Stimulated activated naive CD4-positive, alpha-beta T cell (primary cell): ENCODE measurements at regions not wholly inside any gene's neighbourhood (a gene's known extent, or its start where the extent isn't known, plus 50 kb on each side); places are given as distances from the start of the nearest gene placed in this dataset.

ENCODE experiments used
- DNase-seq, 6 experiments: peaks; one replicate each; lab custom pipeline; 2025; lab: John Stamatoyannopoulos, UW

GRCh38 chr6:167674486-167674885 is 152.2 kb upstream of the AFDN start:
- DNase-seq: no peak

DNA sequence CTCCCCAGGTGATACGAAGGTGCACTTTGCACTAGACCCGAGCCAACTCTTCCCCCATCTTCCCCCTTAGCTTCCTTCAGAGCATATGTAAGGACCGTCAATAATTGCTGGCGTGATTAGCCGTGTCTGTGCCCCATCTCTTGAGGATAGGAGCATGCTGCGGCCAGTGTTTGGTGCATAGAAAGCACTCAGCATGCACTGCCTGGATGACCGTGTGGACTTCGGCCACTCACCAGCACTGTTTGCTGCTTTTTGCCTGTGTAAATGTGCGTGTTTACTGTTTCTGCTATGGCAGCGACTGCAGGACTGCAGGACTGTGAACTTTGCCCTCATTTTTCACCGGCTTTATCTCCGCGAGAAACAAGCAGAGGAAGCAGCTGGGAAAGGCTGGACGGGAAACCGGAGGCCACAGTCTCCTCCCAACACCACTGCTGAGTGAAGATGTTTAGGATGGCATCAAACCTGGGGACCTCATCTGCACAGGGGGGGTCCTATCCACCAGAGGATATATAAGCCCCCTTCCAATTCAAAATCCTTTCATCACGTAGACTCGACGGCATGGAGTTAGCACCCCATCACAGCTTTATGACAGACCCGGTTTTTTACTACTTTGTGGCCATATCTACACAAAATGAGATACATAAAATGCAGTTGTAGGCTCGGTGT is 150.6 kb upstream of the AFDN start:
- DNase-seq: no peak

- DNase-seq: no peak
Observed at GRCh38 chr6:167676666-167677421, 149.9 kb upstream of the AFDN start.

DNA sequence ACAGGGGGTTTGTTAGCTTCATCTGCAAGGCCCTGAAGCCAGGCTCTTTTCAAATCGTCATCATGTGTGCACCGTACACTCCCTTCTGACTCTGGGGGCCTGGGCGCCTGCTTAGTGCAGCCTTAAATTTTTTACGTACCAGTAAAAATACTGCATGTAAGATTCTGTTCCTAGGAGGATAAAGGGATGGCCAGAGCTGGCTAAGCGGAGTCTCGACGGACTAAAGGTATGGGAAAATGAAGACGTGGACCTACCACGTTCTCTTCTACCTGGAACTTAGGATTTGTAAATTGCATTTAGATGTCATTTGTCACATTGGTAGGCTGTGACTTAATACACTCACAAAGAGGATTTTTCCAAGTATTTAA is 149.3 kb upstream of the AFDN start:
- no peak for DNase-seq

DNA sequence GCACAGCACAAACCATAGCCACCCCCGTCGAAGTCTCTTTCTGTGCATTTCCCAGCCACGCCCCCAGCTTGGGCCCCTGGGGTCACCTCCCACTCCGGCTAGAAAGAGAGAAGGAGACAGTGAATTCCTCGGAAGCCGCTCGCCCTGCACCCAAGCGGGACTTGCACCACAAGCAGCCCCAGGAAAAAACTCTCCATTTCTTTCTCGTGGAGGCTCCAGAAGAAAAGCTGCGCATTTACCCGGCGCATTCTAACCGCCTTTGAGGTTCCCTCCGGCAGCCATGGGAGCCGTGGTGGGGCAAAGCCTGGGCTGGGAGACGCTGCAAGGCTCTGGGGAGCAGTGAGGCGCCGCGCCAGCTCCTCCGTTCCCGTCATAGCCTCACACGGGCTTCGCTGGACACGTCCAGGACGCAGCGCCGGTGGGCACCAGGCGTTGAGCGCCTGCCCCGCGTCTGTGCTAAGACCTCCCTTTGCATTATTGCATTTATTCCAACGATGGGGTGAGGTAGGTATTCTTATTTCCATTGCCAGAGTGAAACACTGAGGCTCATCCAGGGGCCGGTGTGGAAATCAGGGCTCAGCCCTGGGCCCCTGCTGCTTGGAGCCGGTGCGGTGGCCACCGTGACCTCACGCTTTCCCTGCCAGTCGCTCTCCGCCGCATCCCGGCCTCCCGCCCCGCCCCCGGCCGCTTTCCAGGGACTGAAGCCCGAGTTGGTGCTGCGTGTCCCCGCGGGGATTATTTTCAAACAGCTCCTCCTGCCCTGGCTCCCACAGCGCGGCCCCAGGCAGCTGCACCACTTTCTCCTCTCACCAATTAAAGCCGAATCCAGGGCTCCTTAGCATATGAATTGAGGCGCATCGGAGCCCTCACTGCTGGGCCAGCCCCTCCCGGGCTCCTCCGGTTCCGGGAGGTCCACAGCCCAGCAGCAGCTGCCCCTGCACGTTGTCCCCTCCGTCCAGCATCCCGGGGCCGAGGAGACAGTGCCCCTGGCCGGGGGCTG is 148.3 kb upstream of the AFDN start:
- DNase-seq: no peak

GRCh38 chr6:167679122-167679736 is 147.5 kb upstream of the AFDN start:
- DNase-seq: no peak

DNA sequence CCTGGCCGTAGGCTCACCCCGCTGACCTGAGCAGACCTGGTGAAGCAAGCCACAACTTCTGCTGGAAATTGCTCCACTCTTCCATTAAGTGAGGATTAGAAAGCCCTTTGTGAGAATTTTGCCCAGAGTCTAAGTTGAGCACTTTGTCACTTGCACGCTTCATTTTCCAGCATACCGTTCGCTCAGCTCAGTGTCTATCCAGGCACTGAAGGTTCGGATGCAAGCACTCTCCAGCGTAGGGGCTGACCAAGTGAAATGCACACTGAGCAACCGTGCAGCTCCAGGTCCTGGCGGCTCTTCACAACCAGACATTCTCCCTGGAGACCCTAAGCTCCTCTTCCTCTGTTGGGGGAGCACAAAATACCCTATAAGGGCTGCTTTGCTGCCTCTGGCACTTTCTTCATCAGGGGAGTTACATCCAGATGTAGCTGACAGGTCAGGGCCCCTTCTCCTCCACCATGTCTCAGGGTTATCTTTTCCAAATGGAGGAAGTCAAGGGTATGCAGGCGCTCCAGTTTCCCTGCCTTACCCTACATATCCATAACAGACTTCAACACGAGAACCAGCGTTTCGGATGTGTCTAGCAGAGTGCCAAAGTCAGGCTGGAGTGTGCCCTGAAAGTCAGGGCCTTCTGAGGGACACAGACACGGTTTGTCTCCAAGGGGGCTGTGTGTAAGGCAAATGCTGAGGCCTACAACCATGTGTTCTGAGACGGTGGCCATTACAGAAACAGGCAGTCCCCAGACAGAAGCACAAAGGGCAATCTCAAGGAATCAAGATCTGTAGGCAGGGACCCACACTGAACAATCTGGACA is 146.7 kb upstream of the AFDN start:
- DNase-seq: no peak

DNA sequence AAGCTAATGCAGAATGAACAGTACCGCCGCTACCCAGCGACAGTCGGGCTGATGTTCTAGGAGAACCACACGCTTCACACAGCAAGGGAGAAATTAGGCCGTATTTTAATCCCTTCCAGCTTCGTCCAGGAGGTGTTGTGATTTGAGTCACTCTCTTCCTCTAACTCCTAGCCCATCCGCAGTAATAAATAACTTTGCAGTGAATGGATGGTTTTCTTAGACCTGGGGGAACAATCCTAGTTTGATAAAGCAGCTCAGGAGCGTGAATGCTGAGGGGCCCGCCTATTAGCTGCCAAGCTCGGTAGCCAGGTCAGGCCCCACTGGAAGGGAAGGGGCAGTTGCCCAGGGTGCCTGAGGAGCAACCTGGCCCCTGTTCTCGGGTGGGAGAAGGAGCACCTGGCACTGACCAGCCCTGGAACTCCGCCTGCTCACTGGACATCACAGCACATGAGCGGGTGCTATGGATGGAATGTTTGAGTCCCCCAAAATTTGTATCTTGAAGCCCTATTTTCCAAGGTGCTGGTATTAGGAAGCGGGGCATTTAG is 146.0 kb upstream of the AFDN start:
- no peak for DNase-seq

DNA sequence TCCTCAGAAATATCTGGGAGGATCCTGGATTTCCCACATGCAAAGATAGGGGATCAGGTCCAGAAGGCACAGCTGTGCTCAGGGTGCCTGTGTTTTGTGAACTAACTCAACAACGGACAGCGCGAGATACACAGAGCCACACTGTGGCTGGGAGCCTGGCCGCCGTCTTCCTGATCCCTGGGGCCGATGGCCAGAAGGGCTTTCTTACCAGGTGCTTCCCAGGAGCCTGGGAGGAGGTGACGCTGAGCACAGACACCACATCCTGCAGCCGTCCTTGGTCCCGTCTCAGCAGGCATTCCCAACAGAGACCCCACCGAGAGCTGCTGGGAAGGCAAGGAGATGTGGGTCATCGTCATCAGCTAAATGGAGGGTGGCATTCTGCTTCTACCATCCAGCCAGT is 144.6 kb upstream of the AFDN start:
- DNase-seq: no peak

DNA sequence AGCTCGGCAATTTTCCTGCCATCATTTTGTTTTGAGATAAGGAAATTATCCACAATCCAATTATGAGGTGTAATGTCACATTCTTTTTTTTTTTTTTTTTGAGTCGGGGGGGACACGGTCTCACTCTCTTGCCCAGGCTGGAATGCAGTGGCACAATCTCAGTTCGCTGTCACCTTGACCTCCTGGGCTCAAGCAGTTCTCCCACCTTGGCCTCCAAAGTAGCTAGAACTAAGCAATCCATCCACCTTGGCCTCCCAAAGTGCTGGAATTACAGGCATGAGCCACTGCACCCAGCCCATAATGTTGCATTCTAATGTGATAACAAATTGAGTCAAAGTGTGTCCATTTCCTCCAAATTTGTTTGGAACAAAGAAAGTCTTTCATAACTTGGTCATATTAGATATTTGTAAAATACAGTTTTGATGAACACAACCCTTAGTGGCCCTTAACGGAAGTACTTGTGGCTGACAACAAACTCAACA is 144.1 kb upstream of the AFDN start:
- DNase-seq: no peak

GRCh38 chr6:167683028-167683862 is 143.5 kb upstream of the AFDN start:
- no peak for DNase-seq

DNA sequence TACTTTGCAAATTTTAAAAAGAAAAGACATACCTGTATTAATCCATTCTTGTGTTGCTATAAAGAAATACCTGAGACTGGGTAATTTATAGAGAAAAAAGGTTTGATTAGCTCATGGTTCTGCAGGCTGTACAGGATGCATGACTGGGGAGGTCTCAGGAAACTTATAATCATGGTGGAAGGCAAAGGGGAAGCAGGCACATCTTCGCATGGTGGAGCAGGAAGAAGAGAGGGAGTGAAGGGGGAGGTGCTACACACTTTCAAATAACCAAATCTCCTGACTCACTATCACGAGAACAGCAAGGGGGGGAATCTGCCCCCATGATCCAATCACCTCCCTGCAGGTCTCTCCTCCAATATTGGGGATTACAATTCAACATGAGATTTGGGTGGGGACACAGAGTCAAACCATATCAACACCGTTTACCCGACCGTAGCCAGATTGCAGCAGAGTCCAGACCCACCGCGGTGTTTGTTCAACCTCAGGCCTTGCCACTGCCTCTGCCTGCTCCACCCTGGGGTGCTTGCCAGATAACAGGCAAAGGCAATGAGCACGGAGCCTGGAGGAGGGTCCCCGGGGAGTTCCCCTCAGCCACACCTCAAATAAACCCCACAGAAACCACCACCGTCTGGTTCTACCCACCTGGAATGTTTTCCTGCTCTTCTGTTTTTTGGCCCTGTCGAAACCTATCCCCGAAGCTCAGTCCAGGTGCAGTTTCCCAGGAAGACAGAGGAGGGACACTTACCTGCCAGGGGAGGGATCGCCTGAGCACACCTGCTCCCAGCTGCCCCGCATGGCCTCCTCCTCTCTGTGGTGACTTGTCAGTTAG is 142.2 kb upstream of the AFDN start:
- DNase-seq: no peak

DNA sequence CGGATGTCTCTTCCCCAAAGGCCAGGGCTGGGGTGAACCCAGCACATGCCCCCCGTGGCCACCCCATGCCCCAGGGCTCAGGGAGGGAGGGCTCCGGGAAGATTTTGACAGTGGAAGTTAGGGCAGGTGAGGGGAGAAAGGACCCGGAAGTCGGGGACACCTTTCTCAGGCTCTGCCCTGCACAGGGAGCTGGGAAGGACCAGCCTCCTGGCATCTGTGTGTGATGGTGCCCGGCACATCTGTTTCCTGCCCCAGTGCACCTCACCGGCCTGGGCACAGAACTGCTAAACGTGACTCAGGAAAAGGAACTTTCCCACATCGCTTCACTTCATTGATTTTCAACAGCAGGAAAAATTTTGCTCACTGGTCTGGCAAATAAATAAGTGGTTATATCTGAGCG is 141.1 kb upstream of the AFDN start:
- no peak for DNase-seq

DNA sequence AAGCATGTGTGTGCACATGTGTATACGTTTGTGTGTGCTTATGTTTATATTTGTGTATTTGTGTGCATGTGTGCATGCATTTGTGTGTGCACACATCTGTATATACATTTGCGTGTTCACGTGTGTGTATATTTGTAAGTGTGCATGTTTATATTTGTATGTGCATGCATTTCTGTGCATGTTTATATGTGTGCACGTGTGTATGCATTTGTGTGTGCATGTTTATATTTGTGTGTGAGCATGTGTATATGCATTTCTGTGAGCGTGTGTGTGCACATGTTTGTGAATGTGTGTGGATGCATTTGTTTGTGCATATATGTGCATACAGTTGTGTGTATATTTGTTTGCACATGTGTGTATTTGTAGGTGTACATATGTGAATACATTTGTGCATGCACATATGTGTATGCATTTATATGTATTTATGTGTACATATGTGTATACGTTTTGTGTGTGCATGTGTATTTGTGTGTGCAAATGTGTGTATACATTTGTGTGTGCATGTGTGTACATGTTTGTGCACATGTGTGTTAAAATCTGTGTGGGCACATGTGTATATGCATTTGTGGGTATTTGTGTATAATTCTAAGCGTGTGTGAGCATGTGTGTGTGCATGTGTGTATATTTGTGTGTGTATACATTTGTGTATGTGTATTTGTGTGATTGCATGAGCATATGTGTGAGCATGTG is 140.4 kb upstream of the AFDN start:
- DNase-seq: no peak

GRCh38 chr6:167687116-167687725 is 139.5 kb upstream of the AFDN start:
- no peak for DNase-seq

GRCh38 chr6:167688123-167688522 is 138.6 kb upstream of the AFDN start:
- DNase-seq: no peak

GRCh38 chr6:167689278-167689677 is 137.4 kb upstream of the AFDN start:
- DNase-seq: no peak

GRCh38 chr6:167689751-167690150 is 137.0 kb upstream of the AFDN start:
- no peak for DNase-seq
